PFSK-1 (cell line): ENCODE measurements at regions not wholly inside any gene's neighbourhood (a gene's known extent, or its start where the extent isn't known, plus 50 kb on each side); places are given as distances from the start of the nearest gene placed in this dataset.

ENCODE experiments used
- FOXP2 ChIP-seq: optimal IDR thresholded peaks from 2 replicates; pipeline ENCODE3; 2011; ENCODE audit warnings: borderline replicate concordance, control low read depth, inconsistent platforms; ENCODE audit not compliant: insufficient read depth; ENCODE audit errors: extremely low read length, extremely low read depth
- POLR2AphosphoS5 ChIP-seq: IDR thresholded peaks from 2 replicates; pipeline ENCODE4 v1.6.1; 2012; ENCODE audit warnings: low read depth, mild to moderate bottlenecking, control low read depth, low read length, moderate library complexity
- SIN3A ChIP-seq: IDR thresholded peaks from 2 replicates; pipeline ENCODE4 v1.6.1; 2012; ENCODE audit warnings: mild to moderate bottlenecking, low read length, moderate library complexity, borderline replicate concordance; ENCODE audit not compliant: insufficient read depth
- TAF1 ChIP-seq: IDR thresholded peaks from 2 replicates; pipeline ENCODE4 v1.6.1; 2012; ENCODE audit warnings: low read length, control low read depth, borderline replicate concordance; ENCODE audit not compliant: insufficient read depth
- TF ChIP-seq, protein P1 (sequence below), 2 experiments: IDR thresholded peaks; 2 replicates each; pipeline versions ENCODE4 v1.6.1 to v1.8.0; 2011 to 2012; ENCODE audit warnings: low read depth in 2 of 2, low read length in 2 of 2, control low read depth in 1 of 2, inconsistent platforms in 1 of 2, mild to moderate bottlenecking in 1 of 2, moderate library complexity in 1 of 2; ENCODE audit not compliant: insufficient read depth in 1 of 2

GRCh38 chr6:95866732-95867131, 149.0 kb upstream of the FUT9 start:
- TF ChIP-seq, protein P1, sequence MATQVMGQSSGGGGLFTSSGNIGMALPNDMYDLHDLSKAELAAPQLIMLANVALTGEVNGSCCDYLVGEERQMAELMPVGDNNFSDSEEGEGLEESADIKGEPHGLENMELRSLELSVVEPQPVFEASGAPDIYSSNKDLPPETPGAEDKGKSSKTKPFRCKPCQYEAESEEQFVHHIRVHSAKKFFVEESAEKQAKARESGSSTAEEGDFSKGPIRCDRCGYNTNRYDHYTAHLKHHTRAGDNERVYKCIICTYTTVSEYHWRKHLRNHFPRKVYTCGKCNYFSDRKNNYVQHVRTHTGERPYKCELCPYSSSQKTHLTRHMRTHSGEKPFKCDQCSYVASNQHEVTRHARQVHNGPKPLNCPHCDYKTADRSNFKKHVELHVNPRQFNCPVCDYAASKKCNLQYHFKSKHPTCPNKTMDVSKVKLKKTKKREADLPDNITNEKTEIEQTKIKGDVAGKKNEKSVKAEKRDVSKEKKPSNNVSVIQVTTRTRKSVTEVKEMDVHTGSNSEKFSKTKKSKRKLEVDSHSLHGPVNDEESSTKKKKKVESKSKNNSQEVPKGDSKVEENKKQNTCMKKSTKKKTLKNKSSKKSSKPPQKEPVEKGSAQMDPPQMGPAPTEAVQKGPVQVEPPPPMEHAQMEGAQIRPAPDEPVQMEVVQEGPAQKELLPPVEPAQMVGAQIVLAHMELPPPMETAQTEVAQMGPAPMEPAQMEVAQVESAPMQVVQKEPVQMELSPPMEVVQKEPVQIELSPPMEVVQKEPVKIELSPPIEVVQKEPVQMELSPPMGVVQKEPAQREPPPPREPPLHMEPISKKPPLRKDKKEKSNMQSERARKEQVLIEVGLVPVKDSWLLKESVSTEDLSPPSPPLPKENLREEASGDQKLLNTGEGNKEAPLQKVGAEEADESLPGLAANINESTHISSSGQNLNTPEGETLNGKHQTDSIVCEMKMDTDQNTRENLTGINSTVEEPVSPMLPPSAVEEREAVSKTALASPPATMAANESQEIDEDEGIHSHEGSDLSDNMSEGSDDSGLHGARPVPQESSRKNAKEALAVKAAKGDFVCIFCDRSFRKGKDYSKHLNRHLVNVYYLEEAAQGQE (IDR thresholded peaks at IDR 0.05; ENCODE audit: insufficient read depth in 1 of 2, low read depth in 2 of 2, low read length in 2 of 2), result no peak
- TF ChIP-seq POLR2AphosphoS5 (no peak), TAF1 (no peak), SIN3A (no peak), FOXP2 (no peak)
